HG03521 (cell line): ENCODE measurements at regions not wholly inside any gene's neighbourhood (a gene's known extent, or its start where the extent isn't known, plus 50 kb on each side); places are given as distances from the start of the nearest gene placed in this dataset.

Source experiments
- ATAC-seq: cut with Tn5 transposase; IDR thresholded peaks from one replicate; pipeline ENCODE4 v1.9.1; 2021; ENCODE audit warnings: mild to moderate bottlenecking, moderate library complexity; ENCODE audit not compliant: unreplicated experiment

DNA sequence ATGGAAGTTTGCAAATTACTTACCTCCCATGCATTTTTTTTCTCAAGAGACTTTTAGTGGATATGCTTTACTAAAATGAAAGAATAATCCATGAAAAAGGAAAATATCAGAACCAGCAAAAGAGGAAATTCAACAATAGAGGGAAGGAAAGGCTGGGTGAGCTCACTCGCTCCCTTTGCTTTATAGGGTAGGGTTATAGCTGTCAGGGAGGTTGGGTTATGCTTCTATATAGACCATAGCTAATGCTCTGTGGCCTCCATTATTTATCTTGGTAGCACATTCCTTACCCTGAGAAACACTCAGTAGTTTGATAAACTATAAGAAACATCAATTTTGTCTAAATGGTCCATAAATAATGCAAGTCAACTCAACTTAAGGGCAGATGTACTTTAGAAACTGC is 215.9 kb upstream of the FAR2 start:
- ATAC-seq = no peak

DNA sequence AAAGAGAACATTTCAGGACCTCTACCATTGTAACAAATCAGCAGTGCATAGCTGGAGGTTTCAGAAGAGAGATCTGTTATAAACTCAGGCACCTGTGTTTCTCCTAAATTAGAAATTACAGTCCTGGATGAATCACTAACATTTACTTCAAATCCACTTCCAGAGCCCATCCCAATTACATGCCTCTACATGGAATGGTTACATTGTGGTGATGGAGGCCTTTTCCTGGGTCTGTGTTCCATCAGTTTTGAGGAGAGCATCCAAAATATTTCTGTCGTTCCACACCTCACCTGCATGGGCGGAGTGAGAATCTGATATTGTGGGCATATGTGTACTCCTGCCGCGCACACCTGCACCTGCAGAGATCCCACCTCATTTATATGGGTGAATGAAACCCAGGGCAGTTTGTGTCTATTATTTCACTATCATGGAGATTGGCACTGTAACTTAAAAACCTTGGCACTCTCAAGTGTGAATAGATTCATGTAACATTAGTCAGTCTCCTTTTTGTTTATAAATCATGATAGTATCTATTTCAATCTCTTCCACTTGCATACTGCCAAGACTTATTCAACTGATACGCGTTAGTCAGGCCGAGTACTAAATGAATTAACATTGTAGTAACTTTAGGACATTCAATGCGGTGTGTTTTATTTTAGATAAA is 215.1 kb upstream of the FAR2 start:
- no peak for ATAC-seq

DNA sequence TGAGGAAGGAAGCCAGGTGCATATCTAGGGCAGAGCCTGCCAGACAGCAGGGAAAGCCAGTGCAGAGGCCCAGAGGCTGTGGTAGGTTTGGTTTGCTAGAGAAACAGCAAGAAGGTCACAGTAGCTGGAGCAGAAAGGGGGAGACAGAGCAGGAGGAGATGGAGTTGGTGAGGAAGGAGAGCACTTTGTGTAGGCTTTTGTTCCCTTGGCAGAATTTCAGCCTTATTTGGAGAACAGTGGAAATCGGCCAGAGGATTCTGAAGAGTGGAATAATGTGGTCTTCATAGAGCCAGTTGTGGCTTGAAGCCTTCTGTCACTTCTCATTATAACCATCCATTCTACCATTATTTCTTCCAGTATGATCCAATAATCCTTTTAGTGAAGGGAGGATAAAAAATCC is 212.9 kb upstream of the FAR2 start:
- ATAC-seq = no peak

DNA sequence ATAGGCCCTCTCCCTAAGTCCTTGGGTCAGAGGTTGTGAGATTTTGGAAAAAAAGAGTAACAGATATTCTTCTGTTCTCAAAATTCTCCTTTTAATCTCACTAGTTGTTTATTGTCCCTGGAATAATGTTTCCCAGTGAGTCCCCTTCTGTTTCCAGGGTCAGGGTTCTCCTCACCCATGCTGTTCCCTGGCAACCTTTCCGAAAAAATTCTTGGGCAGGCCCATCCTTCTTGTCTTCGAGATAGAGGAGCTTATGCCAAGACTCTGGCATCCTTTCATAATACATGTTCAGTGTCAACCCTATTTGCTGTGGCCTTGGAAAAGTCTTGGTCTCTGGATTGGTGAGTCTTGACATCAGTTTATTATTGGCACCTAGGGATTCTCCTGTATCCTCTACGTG is 212.4 kb upstream of the FAR2 start:
- ATAC-seq = no peak

DNA sequence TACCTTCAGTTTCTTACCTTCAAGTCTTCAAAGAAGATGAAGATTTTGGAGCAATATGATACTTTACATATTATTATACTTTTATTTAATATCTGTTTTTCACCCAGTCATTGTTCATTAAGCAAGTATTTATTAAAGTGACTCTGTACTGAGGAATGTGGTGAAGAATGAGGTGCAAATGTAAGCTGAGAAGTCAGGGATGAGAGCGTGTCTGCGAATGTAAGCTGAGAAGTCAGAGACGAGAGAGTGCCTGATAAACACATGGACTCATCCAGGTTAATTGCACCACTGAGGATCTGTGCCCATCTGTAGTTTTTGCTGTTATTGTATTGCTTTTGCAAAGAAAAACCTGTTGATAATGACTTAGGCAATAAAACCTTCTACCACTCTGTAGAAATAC is 211.9 kb upstream of the FAR2 start:
- no peak for ATAC-seq

DNA sequence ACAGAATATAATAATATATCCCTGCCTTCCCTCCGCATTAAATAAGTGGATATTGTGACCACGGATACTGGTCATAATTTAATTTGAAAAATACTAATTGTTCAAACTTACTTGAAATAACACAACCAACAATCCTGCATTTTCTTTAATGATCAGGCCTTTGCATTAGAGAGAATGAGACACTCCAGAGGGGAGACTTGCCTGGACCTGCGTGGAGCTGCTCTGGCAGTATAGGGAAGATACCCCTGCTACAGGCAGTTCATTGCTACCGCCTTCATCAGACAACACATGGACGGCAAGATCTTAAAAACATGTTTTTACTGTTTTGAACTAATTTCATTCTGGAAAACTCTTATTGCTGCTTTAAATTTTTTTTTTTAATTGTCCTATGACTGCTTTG is 211.0 kb upstream of the FAR2 start:
- no peak for ATAC-seq

DNA sequence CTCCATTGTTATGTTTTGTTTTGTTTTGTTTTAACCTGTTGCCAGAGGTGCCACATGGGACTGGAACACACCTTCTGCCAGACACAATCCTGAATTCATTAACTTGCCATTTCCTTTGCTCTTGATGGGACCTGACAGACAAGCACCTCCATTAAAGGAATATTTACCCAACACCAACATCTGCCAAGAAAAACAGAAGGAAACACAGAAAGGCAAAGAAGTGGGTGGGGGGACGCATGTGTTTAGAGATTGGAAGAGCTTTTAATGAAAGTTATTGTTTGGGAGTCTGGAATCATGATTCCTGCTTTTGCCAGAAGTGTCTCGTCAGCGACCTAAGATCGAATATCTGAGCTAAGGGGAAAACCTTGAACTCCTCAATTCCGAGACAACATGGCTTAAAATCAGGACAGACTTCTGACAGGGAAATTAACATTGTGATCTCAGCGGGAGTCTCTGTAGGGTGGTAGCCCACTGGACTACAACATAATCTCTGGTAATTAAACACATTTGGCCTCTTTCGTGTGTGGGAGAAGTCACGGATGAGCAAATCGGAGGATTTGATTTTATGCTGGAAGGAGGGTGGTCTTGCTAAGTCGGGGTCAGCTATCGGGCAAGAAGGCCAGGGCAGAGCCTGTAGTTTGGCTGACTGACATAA is 210.4 kb upstream of the FAR2 start:
- no peak for ATAC-seq

DNA sequence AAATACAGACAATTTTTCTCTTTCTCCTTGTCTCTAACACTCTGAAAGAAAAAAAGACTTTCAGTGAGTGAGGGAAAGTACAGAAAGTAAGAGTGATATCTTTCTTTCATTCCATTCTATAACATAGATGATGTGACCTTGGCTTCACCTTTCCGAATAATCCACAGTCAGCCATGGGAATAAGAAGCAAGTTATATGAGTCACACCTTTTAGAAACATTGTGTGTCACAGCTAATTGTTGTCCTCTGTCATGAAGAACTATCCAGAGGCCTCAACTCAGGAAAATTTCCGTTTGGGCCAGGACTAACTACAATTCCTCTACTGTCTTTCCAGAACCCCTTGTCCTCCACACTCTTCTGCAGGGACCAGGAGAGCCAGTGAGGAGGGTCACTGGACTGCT is 209.7 kb upstream of the FAR2 start:
- no peak for ATAC-seq

DNA sequence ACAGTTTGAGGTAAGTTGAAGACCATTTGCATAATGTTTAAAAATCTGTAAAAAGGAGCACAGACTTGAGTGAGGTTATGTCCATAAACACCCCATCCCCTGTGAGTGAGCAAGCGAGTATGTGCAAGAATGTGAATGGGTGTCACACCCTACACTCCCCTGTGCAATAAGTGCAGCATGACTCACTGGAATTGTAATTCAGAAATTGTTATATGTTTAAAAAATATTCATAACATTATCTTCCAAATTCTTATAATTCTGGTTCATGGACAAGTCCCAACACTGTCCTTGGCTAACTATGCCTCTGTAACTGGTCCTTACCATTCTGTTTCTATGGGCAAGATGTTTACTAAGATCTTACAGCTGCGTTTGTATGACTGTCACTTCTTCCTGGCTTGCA is 207.8 kb upstream of the FAR2 start:
- ATAC-seq = no peak

DNA sequence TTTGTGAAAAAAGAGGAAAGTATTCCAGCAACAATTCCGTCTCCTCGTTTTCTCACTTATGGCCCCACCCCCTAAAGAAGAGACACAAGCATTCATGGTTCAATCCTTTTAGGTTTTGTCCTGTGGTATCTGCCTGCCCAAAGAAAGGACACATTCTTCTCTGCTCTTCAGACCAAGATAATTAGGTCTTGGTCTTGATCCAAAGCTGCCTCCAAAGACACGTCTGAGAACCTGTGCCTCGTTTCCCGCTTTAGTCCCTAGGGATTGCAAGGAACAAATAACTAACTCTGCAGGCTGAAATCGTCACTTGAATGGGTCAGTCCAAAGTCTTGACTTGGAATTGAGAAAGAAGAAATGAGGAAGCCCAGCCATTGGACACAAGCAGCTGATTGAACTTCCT is 202.7 kb upstream of the FAR2 start:
- ATAC-seq = no peak

DNA sequence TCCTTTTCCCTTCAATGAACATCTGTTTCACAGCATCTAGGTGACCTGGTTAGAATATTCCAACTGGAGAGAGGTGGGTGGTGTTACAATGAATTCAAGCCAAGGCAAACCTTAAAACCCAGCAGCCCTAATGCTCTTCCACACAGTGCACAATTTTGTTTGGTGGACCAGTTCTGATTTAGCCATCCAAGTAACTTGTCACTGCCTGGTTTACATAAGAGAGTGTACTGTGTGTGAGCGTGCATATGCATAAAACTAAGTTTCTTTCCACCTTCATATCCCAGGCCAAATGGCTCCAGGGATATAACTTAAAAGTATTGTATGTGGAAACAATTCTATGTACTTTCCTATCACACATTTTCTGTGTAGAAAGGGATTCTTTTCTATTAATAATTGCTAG is 200.4 kb upstream of the FAR2 start:
- ATAC-seq = no peak

DNA sequence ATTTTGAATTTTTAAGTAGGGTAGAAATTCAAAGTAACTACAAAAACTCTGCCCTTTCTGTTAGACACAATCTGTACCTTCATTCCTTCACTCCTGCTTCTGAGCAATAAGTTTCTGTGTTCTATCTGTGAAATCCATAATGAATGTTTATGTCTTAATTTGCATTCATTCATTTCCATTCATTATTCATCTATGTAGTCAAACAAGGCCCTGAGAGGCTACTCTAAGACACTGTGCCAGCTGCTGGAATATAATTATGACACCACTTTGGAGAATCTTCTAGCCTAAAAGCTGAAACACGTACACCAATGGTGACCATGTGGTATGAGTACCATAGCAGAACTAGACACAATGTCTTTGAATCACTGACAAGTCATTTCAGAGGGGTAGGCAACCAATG is 199.9 kb upstream of the FAR2 start:
- no peak for ATAC-seq

DNA sequence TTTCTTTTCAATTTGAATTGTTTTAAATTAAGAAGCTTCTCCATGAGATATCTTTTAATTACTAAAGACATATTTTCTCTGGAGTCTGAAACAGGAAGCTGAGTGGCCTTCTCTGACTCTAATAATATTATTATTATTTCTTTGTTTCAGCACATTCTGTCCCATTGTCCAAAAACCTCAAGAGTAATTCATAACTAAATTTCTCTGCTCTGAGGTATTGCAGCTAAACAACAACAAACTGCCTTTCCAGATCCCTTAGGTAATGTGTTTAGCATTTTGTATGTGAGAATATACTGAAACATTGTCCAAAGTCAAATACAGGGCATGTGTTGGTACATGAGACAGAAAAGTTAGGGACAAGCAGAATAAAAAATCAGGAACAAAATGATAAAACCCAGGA is 199.0 kb upstream of the FAR2 start:
- no peak for ATAC-seq

DNA sequence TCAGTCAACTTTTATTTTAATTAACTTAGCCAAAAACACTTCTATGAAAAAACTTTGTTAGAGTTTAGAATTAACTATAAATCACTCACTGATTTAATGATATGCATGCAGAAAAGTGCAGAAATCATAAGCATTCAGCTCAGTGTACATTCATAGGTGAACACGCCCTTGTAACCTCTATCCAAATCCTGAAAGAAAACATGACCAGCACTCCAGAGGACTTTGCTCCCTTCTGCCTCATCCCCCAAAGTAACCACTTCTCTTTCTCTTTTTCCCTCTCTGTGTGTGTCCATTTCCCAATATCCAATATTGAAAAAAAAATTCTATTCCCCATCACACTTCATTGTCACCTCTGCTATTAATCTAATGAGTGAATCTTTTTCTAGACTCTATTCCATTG is 197.1 kb upstream of the FAR2 start:
- ATAC-seq = no peak

DNA sequence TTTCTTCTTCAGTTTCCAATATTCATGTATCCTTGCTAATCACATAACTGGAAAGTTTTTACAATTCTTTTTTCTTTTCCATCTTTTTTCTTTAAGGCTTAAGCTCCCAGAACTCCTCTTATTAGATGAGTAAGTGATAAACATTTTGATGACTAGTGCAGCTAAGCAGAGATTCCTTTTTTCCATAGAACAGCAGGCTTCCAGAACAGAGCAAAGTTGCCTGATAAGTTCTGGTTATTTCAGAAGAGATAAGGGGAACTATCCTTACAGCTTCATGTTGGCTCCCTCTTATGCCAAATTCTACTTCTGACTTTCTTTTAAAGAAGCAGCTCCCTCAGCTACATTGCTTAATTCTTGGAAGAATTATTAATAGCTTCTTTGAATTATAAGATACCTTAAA is 194.7 kb upstream of the FAR2 start:
- ATAC-seq = no peak

DNA sequence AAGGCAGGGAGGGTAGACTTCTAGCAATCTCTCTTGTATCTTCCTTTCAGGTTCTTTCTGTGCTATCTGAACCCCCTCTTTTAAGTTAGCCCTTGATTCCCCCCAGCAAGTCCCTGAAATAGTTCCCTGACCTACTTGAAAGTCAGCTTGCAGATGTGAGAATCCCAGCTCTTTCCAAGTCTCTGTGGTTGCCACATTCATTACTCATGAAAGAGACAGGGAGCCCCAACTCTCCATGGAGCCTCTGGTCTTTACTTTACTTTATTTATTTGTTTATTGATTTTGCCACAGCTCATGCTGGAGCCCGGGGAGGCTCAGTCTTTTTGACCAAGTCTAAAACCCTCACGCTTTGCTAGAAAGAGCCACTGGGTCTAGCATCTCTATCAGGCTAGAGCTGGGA is 193.6 kb upstream of the FAR2 start:
- no peak for ATAC-seq

DNA sequence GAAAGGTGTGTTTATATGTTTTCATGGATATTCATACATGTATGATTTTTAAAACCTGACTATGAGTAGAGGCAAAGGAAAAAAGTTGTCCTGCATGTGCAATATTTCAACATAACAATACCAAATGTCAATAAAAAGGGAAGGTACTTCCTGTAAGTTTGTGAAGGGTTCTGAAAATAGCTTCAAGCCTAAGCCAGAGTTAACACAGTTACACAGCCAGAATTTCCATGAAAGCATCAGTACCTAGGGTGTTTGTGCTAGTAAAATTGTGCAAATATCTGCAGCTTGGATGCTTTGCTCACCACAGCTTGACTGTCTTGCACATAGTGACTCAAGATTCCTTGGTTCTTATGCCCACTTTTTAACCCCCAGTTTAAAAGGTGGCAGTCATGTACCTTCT is 193.1 kb upstream of the FAR2 start:
- ATAC-seq = no peak

DNA sequence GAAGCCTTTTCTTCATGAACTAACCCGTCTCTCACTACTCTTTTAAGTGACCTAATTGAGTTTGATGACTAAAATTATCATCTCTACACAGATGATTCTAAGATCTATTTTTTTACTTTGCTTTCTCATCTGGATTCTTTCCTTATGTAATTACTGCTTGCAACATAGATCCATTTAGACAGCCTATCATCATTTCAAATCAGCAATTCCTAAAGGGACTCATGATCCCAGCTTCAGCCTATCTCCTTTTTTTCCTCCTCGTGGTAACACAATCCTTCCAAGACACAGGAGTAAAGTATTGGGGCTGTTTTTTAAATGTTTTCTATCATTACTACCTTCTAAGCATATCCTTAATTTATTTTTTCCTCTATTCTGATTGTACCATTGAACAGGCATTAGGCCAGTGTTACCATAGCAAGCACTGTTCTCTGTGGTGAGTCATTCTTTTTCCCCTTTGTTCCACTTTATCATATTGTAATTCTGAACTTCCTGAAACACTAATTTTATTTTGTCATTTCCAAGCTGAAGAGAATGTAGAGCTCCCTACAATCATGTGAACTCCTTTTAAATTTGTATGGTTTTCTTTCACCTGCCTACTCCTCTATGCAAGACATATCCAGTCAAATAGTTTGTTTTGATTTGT is 190.4 kb upstream of the FAR2 start:
- ATAC-seq = no peak

DNA sequence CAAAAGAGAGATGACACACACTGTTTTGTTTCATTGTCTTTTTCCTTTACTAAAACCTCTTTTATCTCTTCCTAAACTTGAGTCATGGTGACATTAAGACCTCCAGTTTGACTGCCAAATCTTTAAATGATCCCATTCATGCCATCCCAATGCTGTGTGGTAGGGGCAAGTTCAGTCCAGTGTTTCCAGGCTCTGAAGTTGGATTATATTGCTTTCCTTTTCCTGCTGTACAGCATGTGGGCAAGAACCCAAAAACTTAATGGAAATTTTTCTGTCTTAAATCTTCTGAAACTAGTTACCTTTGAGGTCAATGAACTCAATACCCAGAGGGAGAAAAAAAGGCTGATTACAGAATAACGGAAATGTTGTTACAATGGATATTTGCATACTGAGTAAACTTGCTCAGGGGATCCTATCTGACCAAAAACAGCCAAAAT is 187.1 kb upstream of the FAR2 start:
- ATAC-seq = no peak

DNA sequence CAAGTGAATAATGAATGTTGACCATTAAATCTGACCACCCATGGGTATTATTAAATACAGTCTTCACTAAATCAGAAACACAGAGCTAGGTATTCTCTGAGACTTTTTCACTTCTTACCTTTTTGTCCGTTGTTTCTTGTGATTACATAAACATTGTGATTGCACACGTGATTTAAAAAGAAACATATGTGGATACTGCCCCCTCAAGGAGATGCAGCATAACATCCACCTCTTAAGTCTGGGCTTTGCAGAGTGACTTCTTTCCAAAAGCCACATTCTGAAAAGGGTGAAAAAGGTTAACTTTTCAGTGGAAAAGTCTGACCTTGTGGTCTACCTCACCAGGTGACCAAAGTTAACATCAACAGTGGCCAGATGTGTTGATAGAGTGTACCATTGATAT is 185.5 kb upstream of the FAR2 start:
- no peak for ATAC-seq

DNA sequence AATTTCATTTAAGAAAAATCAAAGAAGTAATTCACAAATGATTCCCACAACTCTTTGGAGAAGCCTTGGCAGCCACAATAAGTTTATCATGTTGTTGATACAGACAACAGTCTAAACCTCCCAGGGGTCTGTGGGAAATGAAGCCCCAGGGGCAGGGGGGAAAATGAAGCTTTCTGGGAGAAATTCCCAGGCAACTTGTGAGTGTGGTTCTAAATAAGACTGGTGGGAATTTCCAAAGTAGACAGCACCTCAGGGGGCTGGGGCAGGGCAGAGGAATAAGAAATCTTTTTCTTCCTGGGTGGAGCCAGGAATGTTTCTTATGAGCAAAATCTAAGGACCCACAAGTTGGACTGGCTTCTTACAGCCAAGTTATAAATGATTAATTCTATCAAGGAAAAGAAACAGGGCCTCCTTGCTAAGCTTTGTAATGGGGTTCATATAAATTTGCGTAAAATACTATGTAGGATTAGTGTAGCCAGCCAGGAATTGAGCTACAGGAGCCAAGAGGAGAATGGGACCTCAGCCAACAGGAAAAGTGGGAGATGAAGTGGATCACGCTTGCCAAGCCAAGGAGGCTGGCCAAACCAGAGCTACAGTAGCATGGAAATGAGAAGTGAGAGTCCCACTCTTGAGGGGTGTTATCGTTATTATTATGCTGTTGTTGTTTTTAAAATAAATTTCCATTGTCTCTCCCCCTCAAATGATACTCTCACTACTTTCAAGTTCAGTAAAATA is 182.9 kb upstream of the FAR2 start:
- no peak for ATAC-seq

DNA sequence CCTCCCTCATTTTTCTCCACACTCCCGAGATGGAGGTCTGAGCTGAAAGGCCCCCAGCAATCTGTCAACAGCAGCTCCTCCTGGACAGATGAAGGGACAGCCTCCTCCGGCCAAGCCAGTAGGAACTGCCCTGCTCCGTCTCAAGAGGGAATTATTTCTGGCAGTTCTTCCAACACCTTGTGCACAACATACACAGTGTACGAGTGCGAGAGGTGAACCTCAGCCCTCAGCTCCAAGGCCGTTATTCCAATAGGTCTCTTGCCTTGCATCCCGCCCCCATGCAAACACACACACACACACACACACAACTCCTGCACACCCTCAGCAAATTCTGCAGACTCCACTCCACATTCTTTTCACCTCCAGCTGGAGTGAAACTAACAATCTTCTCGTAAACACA is 181.7 kb upstream of the FAR2 start:
- no peak for ATAC-seq
